ENCODE measurements at regions not wholly inside any gene's neighbourhood (a gene's known extent, or its start where the extent isn't known, plus 50 kb on each side); places are given as distances from the start of the nearest gene placed in this dataset.

DNA sequence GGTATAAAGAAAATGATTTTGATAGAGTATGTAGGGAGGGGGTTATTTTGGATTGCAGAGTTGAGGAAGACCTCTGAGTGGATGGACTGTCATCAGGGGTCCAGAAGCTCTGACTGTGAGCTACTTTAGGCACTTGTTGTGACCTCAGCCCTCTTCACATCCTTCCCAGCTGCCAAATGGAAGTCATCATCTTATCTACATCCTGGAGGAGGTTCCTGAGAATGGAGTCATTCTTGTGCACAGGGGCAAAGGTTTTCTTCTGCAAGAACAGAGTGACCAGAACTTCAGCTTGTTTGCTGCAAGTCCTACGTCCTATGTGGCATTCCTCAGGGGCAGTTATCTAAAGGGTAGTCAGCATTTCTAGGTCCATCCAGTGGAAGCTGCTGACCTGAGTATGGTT, 393.8 kb downstream of the AASDHPPT start:
- H3K4me3 ChIP-seq (replicated peaks; ENCODE audit: low read depth, low read length), result no peak overlapping the region
- DNase-seq (ENCODE audit: extremely low read depth, insufficient read length), result no peak
- TF ChIP-seq, protein P1, sequence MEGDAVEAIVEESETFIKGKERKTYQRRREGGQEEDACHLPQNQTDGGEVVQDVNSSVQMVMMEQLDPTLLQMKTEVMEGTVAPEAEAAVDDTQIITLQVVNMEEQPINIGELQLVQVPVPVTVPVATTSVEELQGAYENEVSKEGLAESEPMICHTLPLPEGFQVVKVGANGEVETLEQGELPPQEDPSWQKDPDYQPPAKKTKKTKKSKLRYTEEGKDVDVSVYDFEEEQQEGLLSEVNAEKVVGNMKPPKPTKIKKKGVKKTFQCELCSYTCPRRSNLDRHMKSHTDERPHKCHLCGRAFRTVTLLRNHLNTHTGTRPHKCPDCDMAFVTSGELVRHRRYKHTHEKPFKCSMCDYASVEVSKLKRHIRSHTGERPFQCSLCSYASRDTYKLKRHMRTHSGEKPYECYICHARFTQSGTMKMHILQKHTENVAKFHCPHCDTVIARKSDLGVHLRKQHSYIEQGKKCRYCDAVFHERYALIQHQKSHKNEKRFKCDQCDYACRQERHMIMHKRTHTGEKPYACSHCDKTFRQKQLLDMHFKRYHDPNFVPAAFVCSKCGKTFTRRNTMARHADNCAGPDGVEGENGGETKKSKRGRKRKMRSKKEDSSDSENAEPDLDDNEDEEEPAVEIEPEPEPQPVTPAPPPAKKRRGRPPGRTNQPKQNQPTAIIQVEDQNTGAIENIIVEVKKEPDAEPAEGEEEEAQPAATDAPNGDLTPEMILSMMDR (IDR thresholded peaks at IDR 0.05; ENCODE audit: insufficient read depth, low read length, poor library complexity, severe bottlenecking), result no peak
- H3K36me3 ChIP-seq (ENCODE audit: control insufficient read depth, insufficient read depth, low read length), result no peaks in the 10 kb centered on the region
- no peaks in the 10 kb centered on the region; the same call in 1 of the 2 replicates for H3K27me3 ChIP-seq (replicated peaks; ENCODE audit: control insufficient read depth, insufficient read depth, low read length)

- Histone ChIP-seq H3K36me3 (ENCODE audit: control insufficient read depth, insufficient read depth, low read length) (no peaks in the 10 kb centered on the region), H3K4me3 (replicated peaks; ENCODE audit: low read depth, low read length) (no peak overlapping the region), H3K27me3 (replicated peaks; ENCODE audit: control insufficient read depth, insufficient read depth, low read length) (no peaks in the 10 kb centered on the region)
- TF ChIP-seq, protein P1 (IDR thresholded peaks at IDR 0.05; ENCODE audit: insufficient read depth, low read length, poor library complexity, severe bottlenecking), result no peak
- no peak for DNase-seq (ENCODE audit: extremely low read depth, insufficient read length)
Observed at GRCh38 chr11:106473089-106473722, 395.7 kb downstream of the AASDHPPT start.

DNA sequence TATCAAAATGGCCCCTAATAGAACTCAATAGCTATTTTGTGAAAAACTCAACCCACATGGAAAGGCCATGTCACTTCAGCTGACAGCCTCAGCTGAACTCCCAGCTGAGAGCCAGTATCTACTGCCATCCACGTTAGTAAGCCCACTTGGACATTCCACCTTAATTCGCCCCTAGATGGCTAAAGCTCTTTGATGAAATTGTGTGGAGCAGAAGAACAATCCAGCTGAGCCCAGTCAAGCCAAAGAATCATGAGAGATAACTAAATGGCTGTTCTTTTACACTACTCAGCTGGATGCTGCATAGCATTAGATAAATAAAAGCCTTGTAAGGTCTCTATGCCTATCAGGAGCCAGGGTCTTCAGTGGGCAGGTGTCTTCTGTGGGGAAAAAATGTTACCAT, 396.8 kb downstream of the AASDHPPT start:
- Histone ChIP-seq H3K4me3 (replicated peaks; ENCODE audit: low read depth, low read length) (no peak overlapping the region), H3K27me3 (replicated peaks; ENCODE audit: control insufficient read depth, insufficient read depth, low read length) (no peaks in the 10 kb centered on the region), H3K36me3 (ENCODE audit: control insufficient read depth, insufficient read depth, low read length) (no peaks in the 10 kb centered on the region)
- no peak for DNase-seq (ENCODE audit: extremely low read depth, insufficient read length)
- TF ChIP-seq, protein P1 (IDR thresholded peaks at IDR 0.05; ENCODE audit: insufficient read depth, low read length, poor library complexity, severe bottlenecking), result no peak

GRCh38 chr11:106475181-106475580, 397.7 kb downstream of the AASDHPPT start:
- Histone ChIP-seq H3K27me3 (replicated peaks; ENCODE audit: control insufficient read depth, insufficient read depth, low read length) (no peaks in the 10 kb centered on the region), H3K4me3 (replicated peaks; ENCODE audit: low read depth, low read length) (no peak overlapping the region), H3K36me3 (ENCODE audit: control insufficient read depth, insufficient read depth, low read length) (no peaks in the 10 kb centered on the region)
- DNase-seq (ENCODE audit: extremely low read depth, insufficient read length), result no peak
- TF ChIP-seq, protein P1 (IDR thresholded peaks at IDR 0.05; ENCODE audit: insufficient read depth, low read length, poor library complexity, severe bottlenecking), result no peak

DNA sequence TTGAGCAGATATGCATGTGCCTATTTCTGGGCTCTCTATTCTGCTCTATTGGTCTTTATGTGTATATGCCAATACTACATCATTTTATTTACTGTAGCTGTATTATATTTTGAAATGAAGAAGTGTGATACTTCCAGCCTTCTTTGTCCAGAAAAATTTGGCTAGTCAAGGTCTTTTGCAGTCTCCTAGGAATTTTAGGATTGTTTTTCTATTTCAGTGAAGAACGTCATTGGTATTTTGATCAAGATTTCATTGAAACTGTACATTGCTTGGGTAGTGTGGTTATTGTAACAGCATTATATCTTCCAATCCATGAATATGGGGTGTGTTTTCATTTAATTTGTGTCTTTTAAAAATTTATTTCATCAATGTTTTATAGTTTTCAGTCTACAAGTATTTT, 400.3 kb downstream of the AASDHPPT start:
- H3K27me3 ChIP-seq (replicated peaks; ENCODE audit: control insufficient read depth, insufficient read depth, low read length), result no peaks in the 10 kb centered on the region
- no peaks in the 10 kb centered on the region for H3K36me3 ChIP-seq (ENCODE audit: control insufficient read depth, insufficient read depth, low read length)
- no peak for DNase-seq (ENCODE audit: extremely low read depth, insufficient read length)
- TF ChIP-seq, protein P1 (IDR thresholded peaks at IDR 0.05; ENCODE audit: insufficient read depth, low read length, poor library complexity, severe bottlenecking), result no peak
- H3K4me3 ChIP-seq (replicated peaks; ENCODE audit: low read depth, low read length), result no peak overlapping the region

DNA sequence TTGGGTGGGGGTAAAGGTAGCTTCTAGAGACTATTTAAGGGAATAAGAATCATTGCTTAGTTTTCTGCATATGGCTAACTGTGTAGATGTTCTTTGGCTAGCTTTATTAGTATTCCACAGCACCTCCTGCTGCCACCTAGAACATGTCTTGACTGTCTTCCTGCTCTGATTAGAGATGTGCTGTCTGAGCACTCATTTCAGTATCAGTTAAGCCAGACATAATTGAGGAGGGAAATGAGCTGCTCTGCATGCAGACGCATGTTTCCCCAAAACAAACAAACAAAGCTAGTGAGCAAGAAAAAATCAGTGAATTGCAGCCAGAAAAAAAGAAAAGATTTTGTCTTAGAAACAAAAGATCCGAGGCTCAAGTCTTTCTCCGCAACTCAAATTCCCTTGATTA, 402.2 kb downstream of the AASDHPPT start:
- H3K27me3 ChIP-seq (replicated peaks; ENCODE audit: control insufficient read depth, insufficient read depth, low read length), result no peaks in the 10 kb centered on the region
- DNase-seq (ENCODE audit: extremely low read depth, insufficient read length), result no peak
- TF ChIP-seq, protein P1 (IDR thresholded peaks at IDR 0.05; ENCODE audit: insufficient read depth, low read length, poor library complexity, severe bottlenecking), result no peak
- H3K36me3 ChIP-seq (ENCODE audit: control insufficient read depth, insufficient read depth, low read length), result no peaks in the 10 kb centered on the region
- no peak overlapping the region for H3K4me3 ChIP-seq (replicated peaks; ENCODE audit: low read depth, low read length)

Measured in GM06990 (cell line).